Progenitor cell of endocrine pancreas (in vitro differentiated cells): ENCODE measurements at regions not wholly inside any gene's neighbourhood (a gene's known extent, or its start where the extent isn't known, plus 50 kb on each side); places are given as distances from the start of the nearest gene placed in this dataset.

Source experiments
- DNase-seq: peaks from one replicate; pipeline ENCODE4 v3.0.0; 2021; ENCODE audit warnings: low spot score; ENCODE audit not compliant: unreplicated experiment
- H3K27ac Mint-ChIP-seq: 2 replicates; pipeline ENCODE4 v1.8.0; 2021; ENCODE audit warnings: mild to moderate bottlenecking, moderate library complexity, mixed read lengths
- H3K27me3 Mint-ChIP-seq: 2 replicates; pipeline ENCODE4 v1.8.0; 2021; ENCODE audit warnings: mixed read lengths
- H3K36me3 Mint-ChIP-seq: 2 replicates; pipeline ENCODE4 v1.8.0; 2022; ENCODE audit warnings: mixed read lengths; ENCODE audit not compliant: insufficient read depth
- H3K4me1 Mint-ChIP-seq: 2 replicates; pipeline ENCODE4 v1.8.0; 2021; ENCODE audit warnings: low read depth, mixed read lengths
- H3K4me3 Mint-ChIP-seq: 2 replicates; pipeline ENCODE4 v1.8.0; 2021; ENCODE audit warnings: low read depth, mild to moderate bottlenecking, moderate library complexity, mixed read lengths
- H3K9me3 Mint-ChIP-seq: 2 replicates; pipeline ENCODE4 v1.8.0; 2021; ENCODE audit warnings: low read depth, mixed read lengths
- TF ChIP-seq, protein P1 (sequence below): fragments of 200-600 bp; sonication (generic); IDR thresholded peaks from one replicate; pipeline ENCODE4 v1.5.0; 2021; ENCODE audit warnings: antibody characterized with exemption, mild to moderate bottlenecking; ENCODE audit not compliant: unreplicated experiment

DNA sequence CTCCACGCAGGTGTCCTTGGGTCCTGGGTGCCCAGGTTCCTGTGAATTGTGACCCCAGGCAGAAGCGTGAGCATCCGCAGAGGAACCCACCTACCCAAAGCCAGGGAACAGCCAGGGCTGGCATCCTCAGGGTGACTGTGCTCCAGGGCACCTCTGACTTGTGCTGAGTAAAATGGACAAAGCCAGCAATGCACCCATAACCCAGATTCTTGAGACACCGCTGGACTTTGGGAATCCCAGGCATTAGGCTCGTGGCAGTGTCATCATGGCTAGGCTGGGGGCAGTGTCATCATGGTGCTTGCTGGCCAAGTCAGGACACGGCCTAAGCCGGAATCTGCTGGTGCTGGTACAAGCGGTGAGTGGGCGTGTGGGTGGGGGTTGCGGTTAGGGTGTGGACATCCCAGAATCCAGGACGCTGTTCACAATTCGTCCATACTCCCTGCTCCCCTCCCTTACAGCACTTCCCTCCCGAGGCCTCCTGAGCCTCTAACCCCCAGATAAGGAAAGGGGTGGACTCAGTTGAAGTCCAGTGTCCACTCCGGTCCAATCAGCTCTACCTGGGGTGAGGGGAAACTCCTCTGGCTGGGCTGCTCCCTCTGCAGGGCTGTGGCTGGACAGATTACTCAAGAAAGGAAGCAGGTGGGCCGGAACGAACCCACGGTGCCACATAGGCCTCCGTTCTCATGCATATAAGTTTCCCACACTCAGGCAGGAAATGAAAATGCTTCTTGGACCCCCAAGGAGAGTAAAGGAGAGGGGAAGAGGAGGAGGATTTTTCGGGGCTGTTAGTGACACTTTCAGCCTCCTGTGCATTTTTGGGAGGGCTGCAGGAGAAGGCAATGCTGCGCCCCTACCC is 138.9 kb downstream of the SEC14L1 start:
- H3K27ac Mint-ChIP-seq = peak overlapping the region; percentile 96
- H3K27me3 Mint-ChIP-seq = peaks cover 27% of the 10 kb centered on the region
- TF ChIP-seq, protein P1, sequence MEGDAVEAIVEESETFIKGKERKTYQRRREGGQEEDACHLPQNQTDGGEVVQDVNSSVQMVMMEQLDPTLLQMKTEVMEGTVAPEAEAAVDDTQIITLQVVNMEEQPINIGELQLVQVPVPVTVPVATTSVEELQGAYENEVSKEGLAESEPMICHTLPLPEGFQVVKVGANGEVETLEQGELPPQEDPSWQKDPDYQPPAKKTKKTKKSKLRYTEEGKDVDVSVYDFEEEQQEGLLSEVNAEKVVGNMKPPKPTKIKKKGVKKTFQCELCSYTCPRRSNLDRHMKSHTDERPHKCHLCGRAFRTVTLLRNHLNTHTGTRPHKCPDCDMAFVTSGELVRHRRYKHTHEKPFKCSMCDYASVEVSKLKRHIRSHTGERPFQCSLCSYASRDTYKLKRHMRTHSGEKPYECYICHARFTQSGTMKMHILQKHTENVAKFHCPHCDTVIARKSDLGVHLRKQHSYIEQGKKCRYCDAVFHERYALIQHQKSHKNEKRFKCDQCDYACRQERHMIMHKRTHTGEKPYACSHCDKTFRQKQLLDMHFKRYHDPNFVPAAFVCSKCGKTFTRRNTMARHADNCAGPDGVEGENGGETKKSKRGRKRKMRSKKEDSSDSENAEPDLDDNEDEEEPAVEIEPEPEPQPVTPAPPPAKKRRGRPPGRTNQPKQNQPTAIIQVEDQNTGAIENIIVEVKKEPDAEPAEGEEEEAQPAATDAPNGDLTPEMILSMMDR = no peak
- peak overlapping the region; percentile 71 for H3K4me3 Mint-ChIP-seq
- H3K9me3 Mint-ChIP-seq = no peaks in the 10 kb centered on the region
- peaks cover 22% of the 10 kb centered on the region for H3K4me1 Mint-ChIP-seq
- no peak for DNase-seq
- H3K36me3 Mint-ChIP-seq = no peaks in the 10 kb centered on the region

DNA sequence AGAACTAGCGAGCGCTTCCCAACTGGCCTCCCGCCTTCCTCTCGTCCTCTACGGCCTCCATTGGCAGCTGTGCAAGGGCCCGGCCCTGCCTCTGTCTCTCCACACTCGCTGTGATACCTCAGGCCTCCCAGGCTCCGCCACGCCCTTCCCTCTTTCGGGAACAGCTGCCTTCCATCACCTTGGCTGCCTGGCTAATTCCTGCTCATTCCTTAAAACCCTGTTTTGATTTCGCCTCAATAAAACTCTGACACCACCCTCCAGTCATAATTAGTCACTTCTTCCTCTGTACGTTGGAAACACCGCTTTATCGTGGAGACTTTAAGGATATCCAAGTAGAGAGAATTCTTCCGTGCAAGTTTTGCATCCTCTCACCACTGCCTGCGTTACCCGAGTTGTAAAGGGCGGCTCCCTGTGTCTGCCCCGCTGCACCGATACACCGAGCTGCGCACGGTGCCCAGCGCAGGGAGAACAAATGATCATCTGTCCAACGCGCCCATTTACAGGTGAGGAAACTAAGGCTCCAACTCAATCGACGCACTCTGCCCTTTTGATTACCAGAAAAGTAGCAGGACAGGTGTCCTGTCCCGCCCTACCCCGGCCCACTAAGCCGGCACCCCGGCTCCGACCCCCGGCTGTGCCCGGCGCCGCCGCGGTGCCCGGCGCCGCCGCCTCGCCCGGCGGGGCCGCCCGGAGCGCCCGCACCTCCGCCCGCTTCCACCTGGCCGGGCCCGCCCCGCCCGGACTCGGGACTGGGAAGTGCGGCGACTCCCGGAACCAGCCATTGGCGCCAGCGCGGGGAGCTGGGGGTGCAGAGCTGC is 139.7 kb downstream of the SEC14L1 start:
- TF ChIP-seq, protein P1 = no peak
- H3K27me3 Mint-ChIP-seq = peaks cover 25% of the 10 kb centered on the region
- peak overlapping the region; percentile 71 for H3K4me3 Mint-ChIP-seq
- H3K9me3 Mint-ChIP-seq = no peaks in the 10 kb centered on the region
- no peaks in the 10 kb centered on the region for H3K36me3 Mint-ChIP-seq
- peaks cover 22% of the 10 kb centered on the region for H3K4me1 Mint-ChIP-seq
- peak overlapping the region; percentile 96 for H3K27ac Mint-ChIP-seq
- no peak for DNase-seq

DNA sequence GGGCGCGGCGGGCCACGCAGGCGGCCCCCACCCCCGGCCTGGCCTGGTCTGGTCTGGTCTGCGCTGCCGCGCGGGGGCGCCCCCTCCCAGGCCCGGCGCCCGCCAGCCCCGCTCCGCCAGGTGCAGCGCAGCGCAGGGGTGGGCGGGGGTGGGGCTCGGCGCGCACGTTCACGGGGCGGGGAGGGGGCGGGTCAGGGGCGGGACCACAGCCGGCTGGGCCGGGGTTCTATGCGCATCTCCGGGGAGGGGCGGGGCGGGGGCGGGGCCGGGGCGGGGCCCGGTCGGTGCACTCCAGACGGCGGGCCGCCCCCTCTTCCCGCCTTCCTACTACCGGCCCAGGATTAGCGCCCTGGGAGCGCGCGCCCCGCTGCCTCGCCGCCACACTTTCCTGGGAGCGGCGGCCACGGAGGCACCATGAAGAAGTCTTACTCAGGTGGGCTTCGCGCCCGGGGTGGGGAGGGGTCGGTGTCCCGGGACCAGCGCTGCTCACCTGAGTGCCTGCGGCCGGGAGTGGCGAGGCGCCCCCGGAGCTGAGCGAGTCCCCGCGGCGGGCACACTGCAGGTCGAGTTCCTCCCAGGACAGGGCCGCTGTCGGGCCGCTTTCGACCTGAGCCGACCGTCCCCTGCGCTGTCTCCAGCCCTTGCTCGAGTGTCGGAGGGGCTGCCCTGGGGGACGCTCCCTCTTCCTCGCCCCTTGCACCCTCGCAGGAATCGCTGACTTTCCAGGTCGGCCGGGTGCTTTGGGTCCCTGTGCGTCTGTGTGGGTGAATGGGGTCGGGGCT is 140.5 kb downstream of the SEC14L1 start:
- peak; percentile 67 for DNase-seq
- Mint-ChIP-seq H3K9me3 (no peaks in the 10 kb centered on the region), H3K27me3 (peaks cover 17% of the 10 kb centered on the region), H3K4me1 (peaks cover 27% of the 10 kb centered on the region), H3K36me3 (no peaks in the 10 kb centered on the region), H3K4me3 (peak overlapping the region; percentile 82), H3K27ac (peak overlapping the region; percentile 94)
- TF ChIP-seq, protein P1 = peak; percentile 48

DNA sequence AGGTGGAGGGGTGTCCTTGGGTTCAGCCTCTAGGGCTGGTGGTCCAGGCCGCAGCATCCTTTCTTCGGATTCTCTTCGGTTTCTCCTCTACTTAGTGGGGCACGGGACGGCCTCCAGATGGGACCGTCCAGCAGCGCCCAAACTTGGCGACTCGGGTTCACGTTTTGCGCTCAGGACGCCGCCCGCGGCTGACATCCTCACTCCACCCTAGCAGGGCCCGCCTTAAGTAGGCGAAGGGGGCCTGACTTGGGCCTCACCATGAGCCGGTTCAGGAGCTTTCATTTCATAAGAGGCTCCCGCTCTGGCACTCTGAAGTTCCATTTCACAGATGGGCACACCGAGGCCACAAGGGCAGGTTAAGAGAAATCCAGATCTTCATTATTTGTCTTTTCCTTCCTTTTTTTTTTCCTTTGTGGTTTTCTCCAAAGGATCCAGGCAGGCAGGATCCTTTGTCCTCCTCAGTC is 141.2 kb downstream of the SEC14L1 start:
- H3K4me1 Mint-ChIP-seq = peaks cover 32% of the 10 kb centered on the region
- TF ChIP-seq, protein P1 = no peak
- H3K36me3 Mint-ChIP-seq = no peaks in the 10 kb centered on the region
- peak overlapping the region; percentile 82 for H3K4me3 Mint-ChIP-seq
- H3K27me3 Mint-ChIP-seq = peaks cover 17% of the 10 kb centered on the region
- no peak for DNase-seq
- peak overlapping the region; percentile 94 for H3K27ac Mint-ChIP-seq
- no peaks in the 10 kb centered on the region for H3K9me3 Mint-ChIP-seq
